NCI-H69 (cell line): ENCODE measurements at regions not wholly inside any gene's neighbourhood (a gene's known extent, or its start where the extent isn't known, plus 50 kb on each side); places are given as distances from the start of the nearest gene placed in this dataset.

Source experiments
- DNase-seq: peaks from one replicate; lab custom pipeline; 2025; lab: John Stamatoyannopoulos, UW

DNA sequence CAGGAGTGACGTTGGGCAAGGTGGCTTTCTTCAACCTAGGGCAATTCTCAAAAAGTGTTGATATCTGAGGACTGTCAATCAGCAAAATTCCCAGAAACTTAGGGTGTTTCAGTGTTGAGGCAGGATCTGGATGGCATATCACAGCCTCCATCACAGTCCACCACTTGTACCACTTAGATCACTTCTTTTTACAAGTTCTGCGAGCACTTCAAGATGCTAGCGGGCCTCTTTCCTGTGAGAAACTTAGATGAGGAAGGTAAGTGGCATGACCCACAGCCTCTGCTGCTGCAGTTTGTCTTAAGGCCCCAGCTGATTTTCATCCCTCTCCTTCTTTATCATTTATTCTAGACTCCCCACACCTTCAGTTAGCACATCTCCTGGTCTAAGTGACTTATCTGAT, 295.4 kb upstream of the ZNF521 start:
- DNase-seq, result no peak

DNA sequence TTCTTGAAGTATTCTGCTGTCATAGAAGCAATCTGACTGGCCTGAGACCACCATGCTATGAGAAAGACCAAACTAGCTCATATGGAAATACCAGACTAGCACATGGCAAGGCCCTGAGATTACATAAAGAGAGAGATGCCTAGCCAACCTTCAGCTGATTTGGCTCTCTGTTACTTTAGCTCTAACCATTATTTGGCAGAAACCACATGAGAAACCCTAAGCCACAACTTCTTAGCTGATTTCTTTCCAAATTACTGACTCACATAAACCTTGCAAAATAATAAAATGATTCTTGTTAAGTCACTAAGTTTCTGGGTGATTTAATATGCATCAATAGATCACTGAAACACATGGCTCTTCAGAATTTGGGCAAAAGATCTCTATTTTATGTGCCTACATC, 295.0 kb upstream of the ZNF521 start:
- DNase-seq, result no peak

DNA sequence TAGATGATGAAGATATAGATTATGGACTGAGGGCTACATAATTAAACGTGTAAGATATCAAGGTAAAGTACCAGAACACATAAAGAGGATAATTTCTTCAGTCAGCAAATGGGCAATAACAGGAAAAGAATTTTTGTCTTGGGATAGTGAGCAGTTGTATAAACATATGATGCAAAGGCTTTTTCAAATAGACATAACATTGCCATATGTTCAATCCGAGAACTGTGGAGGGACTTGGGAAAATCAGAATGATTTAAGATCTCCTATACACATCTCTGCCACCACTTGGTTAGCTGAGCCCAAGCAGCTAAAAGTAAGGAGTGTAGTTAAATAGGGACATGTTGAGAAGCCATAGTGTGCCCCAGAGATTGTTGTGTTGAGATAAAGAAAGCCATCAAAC, 287.6 kb upstream of the ZNF521 start:
- DNase-seq, result no peak

DNA sequence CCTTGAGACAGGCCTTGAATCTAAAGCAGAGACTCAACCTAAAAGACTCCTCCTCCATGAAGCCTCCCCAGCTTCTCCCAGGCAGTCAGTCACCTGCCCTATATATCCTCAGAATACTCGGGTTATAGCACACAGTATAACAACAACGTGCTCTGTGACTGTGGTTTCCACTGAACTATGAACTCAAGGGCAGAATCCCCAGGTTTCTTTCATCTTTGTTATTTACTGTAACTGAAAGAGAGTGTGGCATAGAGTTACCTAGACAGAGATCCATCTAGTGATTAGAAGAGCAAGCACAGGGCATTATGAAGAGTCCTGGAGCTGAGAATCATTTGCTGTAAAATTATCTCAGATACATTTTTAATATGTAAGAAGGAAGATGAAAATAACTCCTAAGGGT, 281.6 kb upstream of the ZNF521 start:
- no peak for DNase-seq

DNA sequence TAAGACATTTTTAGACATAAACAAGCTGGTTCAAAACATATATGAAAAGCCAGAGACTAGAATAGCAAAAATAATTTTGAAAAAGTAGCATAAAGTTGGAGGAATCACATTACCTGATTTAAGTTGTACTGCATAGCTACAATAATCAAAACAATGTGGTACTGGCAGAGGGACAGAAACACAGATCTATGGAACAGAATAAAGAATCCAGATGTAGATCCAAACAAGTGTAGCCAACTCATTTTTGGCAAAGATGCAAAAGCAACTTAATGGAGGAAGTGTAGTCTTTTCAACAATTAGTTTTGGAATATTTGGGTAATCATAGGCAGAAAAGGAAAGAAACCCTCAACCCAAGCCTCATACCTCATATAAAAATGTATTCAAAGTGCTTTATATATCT, 278.7 kb upstream of the ZNF521 start:
- DNase-seq, result no peak

DNA sequence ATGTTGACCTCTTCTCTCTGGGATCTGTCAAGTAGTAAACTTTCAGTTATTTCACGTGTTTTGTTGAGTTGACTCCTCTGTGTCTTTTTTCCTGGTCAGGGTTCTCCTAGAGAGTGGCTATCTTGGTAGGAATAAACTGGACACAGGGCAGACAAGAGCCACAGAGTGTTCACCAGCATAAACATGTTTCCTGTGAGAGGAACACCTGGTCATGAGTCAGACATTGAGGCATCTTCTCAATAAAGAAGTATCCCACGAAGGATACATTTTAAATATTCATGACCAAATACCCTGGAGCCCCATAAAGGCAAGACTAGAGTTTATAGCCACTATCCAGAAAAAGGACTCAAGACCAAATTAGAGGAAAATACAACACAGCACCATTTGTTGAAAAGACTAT, 269.7 kb upstream of the ZNF521 start:
- DNase-seq, result no peak

DNA sequence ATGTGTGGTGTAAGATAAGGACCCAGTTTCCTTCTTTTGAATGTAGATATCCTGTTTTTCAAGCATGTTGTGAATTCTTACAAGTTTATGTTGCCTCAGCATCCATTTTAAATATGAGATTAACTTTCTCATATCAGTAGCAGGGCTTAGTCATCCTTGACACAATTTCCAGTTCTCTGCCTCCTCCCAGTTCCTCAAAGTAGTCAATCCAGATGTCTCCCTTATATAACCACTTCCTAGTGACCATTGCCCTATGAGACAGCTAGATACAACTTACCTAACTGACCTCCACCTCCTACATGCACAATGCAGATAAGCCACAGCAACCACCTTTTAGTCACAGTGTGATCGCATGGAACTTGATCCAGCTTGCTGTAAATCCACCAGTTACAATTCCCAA, 269.2 kb upstream of the ZNF521 start:
- no peak for DNase-seq

DNA sequence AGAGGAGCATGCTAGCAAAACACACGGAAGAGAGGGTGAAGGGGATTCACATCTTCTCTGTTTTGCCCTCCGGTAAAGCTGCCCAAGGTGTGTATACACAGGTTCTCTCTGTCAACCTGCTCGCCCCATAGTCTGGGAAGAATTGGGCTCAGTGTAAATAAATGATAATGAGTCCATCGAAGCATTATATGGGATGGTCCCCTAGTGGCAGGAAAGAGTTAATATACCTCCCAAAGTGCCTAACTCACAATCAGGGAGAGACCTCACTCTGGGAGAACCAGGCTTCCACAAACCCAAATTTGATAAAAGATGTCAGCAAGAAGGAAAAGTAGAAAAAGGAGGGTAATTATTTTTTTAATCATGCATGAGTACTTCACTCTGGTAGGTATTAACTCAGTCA, 262.2 kb upstream of the ZNF521 start:
- DNase-seq, result no peak

DNA sequence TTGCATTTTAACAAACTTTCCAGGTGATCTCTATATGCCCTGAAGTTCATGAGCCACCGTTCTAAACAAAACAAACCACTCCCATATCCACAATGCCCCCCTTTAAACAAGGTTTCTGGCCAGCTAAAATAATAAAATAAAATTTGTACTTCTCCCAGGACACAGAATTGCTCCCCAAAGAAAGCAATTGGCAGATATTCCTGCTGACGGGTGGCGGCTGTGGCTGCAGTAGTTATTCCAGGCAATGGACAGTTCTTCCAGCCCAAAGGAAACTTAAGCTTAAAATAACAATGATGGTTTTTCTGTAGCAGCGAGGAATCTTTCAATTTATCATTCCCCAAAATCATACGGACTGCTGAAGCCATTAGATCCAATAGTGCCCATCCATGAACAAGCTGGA, 260.5 kb upstream of the ZNF521 start:
- no peak for DNase-seq

DNA sequence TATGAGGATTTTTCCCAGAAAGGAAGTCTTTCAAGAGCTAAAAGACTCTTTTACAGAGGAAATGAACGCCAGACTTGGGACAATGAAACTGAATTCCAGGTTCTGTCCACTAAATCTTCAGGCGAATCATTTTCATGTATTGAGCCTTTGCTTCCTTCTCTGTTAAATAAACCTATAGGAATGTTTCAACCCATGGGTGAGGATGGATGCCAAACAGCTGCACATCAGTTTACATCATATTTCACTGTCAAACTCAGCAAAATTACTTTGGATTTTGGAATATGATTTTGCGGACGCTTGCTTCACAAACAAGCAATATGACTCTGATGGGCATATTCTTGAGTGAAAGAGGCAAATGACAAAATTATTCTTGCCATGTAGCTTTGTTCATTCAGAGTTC, 256.1 kb upstream of the ZNF521 start:
- DNase-seq, result no peak

DNA sequence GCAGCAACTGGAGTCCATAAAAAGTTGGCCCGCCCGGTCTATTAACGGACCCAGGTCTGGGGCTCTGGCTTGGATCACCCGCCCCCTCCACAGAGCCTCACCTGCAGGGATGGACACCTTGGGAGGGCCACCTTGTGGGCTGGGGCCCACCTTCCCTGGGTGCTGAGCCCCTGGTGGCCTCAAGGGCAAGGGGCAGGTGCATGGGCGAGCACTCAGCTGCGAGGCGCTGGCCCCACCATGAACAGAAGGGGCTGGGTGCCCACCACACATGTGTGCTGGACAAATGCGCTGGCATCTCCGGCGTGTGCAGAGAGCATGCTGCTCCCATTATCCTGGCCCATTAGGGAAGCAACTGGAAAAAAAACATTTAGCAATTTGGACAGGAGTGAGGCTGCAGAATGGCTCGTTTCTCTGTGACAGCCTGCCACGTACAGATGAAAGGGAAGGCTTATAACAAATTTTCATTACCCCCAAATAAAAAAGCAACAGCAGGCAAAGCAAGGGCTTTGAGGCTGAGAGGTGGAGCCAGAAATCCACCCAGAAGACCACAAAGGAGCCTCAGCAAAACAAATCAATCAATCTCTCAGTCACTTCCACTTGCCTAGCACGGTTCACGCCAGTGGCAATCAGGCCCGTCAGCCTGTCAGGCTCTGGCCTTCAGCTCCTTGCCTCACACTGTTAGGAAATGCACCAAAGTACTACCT, 253.1 kb upstream of the ZNF521 start:
- no peak for DNase-seq

DNA sequence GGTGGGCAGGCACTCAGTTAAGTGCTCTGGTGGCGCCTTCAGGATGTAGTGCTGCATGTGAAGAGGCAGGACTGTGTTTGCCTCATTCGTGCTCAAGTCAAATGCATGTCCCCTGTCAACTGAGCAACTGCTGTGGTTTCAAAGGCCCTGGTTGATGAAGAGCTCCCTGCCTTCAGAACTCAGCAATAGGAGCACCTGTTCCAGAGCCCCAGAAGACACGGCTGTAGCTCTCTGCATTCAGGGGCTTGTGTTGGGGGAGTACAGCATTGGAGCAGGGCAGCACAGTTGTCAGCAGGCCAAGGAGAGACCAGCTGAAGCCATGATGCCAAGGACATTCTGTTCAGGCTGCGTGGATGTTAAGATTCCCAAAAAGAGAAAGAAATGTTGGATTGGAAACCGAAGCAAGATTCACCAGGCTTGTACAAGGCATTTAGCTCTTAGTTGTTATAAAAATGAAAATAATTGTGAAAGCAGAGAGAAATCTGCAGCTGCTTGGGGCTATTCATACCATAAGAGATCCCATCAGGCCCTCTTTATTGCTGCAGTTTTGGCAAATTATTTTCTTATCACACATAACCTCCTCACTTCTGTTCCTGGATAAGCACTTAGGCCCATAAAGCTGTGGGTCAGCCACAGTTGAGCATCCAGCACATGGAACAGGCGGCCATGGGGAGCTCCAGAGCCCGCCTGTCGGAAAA, 252.4 kb upstream of the ZNF521 start:
- DNase-seq, result no peak

DNA sequence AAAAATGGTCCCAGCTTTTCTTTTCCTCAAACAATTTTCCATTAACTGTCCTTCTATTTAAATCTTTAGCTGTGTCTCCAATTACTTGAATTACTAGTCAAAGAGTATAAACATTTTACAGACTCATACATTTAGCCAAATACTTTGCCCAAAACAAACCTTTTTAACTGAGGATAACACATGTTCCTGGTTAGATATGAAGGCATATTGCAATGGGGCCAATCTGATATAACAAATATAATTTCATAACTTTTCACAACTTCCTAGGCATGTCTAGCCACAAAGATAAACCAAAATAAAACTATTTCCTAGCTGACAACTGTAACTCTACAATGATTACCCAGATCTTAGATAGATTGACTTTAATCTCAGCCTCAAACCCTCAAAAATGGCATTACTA, 247.5 kb upstream of the ZNF521 start:
- DNase-seq, result no peak

DNA sequence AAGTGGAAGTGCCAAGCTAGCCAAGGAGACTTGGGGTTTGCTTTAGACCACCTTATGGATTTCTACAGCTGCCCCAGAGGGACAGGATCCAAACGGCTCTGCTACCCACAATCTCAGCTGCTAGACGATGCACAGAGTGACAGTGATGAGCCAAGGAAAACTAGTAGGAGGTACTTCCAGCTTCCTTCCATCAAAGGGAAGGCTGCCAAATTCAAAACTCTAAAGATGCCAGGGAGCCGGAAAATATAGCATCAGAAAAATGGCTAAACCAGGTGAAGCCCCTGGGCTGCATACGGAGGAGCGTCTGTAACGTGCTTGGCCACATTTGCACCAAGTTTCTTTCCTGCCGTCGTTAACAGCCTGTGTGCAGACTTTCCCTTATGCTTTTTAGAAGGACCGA, 245.5 kb upstream of the ZNF521 start:
- DNase-seq, result no peak

DNA sequence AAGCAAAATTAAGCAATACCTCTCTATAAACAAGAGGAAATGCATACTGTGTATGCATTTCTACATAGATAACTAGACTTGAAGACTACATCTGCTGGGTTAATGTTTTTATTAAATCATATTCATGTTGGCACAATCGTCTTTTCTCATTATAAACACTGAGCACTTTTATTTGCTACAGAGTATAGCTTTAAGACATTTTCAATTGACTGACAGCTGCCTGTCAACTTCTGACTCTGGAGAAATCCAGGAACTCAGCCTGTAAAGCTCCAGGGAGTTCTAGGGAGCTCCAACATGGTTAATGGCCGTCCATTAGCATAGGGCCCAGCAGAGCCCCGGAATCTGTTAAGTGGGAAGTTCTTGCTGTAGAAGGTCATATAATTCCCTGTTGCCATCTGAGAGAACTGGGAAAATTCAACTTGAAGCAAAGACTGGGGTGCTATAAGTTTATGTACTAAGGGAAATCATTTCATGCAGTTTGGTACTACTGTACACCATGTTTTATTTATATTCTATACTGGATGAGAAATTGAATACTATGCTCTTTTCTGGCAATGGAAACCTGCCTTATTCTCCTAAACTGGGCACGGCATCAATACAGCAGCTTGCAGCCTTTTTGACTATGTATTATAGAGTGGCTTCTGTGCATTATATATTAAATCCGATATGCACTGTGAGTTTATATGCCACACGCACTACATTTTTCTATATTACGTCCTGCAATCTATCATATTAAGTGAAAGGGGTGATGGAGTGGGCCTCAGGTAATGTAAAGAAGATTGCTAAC, 243.5 kb upstream of the ZNF521 start:
- no peak for DNase-seq

DNA sequence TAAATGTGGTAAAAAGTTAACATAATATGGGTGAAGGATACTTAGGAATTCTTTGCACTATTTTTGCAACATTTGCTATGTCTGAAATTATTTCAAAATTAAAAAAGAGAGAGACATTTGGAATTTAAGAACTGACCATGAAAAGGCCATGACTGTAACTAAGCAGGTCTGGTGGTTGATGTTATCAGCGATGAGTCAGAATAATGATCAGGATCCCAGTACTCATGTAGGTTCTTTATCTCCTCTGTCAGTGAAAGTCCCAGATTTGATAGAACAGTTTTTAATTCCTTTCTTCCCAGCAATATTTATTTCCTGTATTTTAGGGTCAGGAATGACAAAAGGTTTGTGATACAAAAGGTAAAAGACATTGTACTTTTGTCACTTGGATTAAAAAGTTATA, 242.4 kb upstream of the ZNF521 start:
- DNase-seq, result no peak

DNA sequence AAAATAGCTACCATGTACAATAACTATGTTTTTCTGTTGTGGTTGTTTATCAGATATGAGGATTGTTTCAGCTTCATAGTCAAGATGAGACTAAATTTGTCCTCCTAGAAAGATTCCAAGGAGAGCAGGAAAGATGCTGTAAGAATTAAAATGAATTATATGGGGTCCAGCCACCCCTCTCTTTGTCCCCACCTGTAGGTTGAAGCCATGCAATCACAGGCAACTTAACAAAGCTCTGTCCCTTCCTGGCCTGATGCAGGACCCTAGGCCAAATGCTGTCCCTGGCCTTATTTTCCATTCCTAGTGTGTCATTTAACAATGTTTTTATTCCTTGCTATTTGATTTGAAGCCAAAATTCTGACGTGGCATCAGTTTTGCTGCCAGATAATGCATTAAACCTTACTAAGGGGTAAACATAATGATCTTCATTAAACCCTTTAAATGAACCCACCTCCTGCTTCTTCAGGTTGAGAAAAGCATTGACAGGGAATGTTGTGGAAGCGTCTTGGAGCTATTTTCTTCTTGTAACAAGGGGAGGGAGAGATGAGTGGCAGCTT, 240.9 kb upstream of the ZNF521 start:
- peak; percentile 90 for DNase-seq

DNA sequence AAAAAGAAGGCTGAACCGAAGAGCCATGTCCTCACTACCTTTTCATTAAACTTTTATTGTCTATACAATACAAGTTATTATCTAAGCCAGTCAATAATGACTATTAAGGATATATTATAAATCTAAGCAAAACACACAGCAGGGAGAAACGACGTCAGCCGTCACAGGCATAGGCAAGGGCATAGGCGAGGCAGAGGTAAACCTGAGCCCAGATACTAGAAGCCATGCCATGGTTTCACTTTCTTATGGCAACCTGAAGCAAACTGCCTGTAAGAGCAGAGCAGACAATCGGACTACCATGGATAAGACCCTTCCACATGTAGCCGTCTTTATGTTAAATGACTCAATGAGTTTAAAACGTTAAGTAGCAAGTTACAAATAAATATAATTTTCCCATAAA, 238.5 kb upstream of the ZNF521 start:
- DNase-seq, result no peak

DNA sequence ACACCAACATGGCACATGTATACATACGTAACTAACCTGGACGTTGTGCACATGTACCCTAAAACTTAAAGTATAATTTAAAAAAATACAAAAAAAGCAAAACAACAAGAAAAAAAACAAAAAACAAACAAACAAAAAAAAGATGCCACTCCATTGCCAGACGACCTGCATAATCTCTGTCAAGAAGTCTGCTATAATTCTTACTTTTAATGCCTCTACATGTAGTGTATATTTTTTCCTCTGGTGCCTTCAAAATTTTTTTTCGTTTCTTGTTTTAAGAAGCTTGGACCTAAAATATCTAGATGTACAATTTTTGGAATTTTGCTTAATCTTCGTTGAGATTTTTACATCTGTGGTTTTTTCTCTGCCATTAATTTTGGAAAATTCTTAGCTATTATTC, 235.6 kb upstream of the ZNF521 start:
- DNase-seq, result no peak

DNA sequence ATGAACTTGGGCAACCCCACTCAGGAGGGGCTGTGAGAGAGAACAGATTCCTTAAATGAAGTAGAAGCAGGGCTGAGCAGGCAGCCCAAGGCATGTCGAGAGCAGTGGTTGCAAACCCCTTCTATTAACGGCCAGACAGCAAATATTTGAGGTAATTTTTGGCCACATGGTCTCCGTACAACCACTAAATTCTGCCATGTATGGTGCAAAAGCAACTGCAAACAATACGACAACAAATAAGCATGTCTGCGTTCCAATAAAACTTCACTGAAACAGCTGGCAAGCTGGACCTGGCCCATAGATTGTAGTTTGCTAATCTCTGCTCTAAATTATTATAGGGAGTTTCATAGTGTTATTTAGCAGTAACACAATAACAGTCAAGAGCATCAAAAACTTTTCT, 217.0 kb upstream of the ZNF521 start:
- DNase-seq, result no peak

DNA sequence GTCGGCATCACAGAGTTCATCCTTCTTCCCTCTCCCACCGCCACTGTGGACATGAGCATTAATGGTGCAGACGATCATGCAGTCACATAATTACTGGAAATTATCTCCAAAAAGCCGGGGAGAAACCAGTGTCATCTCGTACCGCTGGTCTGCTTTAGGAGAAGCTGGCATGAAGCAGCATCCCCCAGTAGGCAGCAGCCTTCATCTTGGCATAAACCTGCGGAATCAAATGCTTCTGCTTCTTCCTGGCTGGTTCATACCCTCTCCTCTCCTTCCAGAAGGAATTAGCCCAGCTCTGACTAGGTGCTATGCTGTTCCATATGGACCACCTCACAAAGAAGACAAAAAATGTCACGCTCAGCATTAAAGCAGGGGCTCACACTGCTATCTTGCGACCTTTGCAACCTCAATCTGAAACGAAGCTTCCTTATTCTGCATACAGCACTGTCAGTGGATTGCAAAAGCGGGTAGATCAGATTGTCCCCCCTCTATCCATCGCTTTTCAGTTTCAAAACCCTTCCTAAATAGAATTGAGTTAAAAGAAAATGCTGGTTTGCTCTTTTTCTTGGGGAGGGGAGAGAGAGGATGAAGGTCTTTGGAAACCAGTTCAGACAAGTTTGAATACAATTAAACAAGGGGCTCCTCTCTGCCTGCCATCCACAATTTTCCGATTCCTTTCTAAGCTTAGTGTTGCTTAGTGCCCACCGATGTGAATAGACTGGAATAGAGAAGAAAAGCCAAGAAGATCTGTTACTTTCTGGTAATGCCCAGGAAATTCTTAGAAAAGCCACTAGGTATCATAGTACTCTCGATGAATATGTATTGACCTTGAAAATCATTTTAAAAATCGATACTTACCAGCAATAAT, 212.1 kb upstream of the ZNF521 start:
- DNase-seq, result no peak

DNA sequence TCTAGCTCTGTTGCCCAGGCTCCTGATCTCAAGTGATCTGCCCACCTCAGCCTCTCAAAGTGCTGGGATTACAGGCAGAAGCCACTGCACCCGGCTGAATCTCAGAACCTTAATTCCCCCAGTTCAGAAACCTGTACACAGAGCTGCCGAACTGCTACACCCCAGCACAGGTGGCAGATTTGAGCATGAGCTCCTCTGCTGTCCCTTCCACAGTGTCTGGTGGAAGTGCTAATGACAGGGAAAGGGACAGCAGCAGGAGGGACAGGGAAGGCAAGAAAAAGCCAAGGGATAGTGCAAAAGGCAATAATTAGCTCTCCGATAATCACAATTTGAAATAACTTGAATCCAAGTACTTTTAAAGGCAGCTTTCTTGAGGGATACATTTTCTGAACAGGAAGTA, 211.4 kb upstream of the ZNF521 start:
- DNase-seq, result no peak
